GM23338 (cell line): ENCODE measurements at regions not wholly inside any gene's neighbourhood (a gene's known extent, or its start where the extent isn't known, plus 50 kb on each side); places are given as distances from the start of the nearest gene placed in this dataset.

Experiments
- ATAC-seq: fragments of 200-7000 bp; cut with Tn5 transposase; 3 replicates; pipeline ENCODE4 v1.9.1; 2020
- DNase-seq: peaks from one replicate; pipeline ENCODE4 v3.0.0-alpha.2; 2015; ENCODE audit warnings: low spot score
- H2AFZ ChIP-seq: fragments of 200-600 bp; sonication (generic); 2 replicates; pipeline ENCODE4 v1.8.0; 2016; ENCODE audit warnings: antibody characterized with exemption, mild to moderate bottlenecking, moderate library complexity
- H3F3A ChIP-seq: fragments of 200-600 bp; sonication (generic); replicated peaks from 2 replicates; pipeline ENCODE4 v1.8.0; 2017; ENCODE audit warnings: antibody characterized with exemption, mixed run types, low read depth
- H3K27ac ChIP-seq: fragments of 200-600 bp; sonication (generic); 2 replicates; pipeline ENCODE4 v1.6.1; 2016; ENCODE audit warnings: low read depth
- H3K27me3 ChIP-seq: fragments of 200-600 bp; sonication (generic); 2 replicates; pipeline ENCODE4 v1.8.0; 2016; ENCODE audit warnings: mild to moderate bottlenecking, mixed run types, moderate library complexity; ENCODE audit not compliant: insufficient read depth
- H3K36me3 ChIP-seq: fragments of 200-600 bp; sonication (generic); 2 replicates; pipeline ENCODE4 v1.8.0; 2016; ENCODE audit warnings: mild to moderate bottlenecking; ENCODE audit not compliant: insufficient read depth
- H3K4me1 ChIP-seq: fragments of 200-600 bp; sonication (generic); 2 replicates; pipeline ENCODE4 v1.8.0; 2016; ENCODE audit warnings: mild to moderate bottlenecking, moderate library complexity; ENCODE audit not compliant: insufficient read depth
- H3K4me2 ChIP-seq: fragments of 200-600 bp; sonication (generic); 2 replicates; pipeline ENCODE4 v1.7.1; 2017; ENCODE audit warnings: mixed run types
- H3K4me3 ChIP-seq: fragments of 200-600 bp; sonication (generic); 2 replicates; pipeline ENCODE4 v1.6.1; 2016; ENCODE audit warnings: mixed run types
- H3K79me2 ChIP-seq: fragments of 200-600 bp; sonication (generic); replicated peaks from 2 replicates; pipeline ENCODE4 v1.8.0; 2017; ENCODE audit warnings: mild to moderate bottlenecking; ENCODE audit not compliant: insufficient read depth
- H3K9me2 ChIP-seq: fragments of 200-600 bp; sonication (generic); 2 replicates; pipeline ENCODE4 v1.8.0; 2017; ENCODE audit not compliant: insufficient read depth
- H4K20me1 ChIP-seq: fragments of 200-600 bp; sonication (generic); replicated peaks from 2 replicates; pipeline ENCODE4 v1.8.0; 2017; ENCODE audit warnings: mild to moderate bottlenecking; ENCODE audit not compliant: insufficient read depth
- H3K27ac Mint-ChIP-seq: 2 replicates; pipeline ENCODE4 v1.8.0; 2020; ENCODE audit warnings: inconsistent platforms, mild to moderate bottlenecking, moderate library complexity, mixed read lengths
- H3K27me3 Mint-ChIP-seq: 3 replicates; pipeline ENCODE4 v1.8.0; 2022; ENCODE audit warnings: low read depth, mild to moderate bottlenecking, moderate library complexity, mixed read lengths, inconsistent platforms; ENCODE audit not compliant: insufficient read depth, poor library complexity
- H3K36me3 Mint-ChIP-seq: 3 replicates; pipeline ENCODE4 v1.8.0; 2021; ENCODE audit warnings: low read depth, mild to moderate bottlenecking, inconsistent platforms, moderate library complexity, mixed read lengths
- H3K4me1 Mint-ChIP-seq: 3 replicates; pipeline ENCODE4 v1.8.0; 2020; ENCODE audit warnings: mild to moderate bottlenecking, inconsistent platforms, mixed read lengths
- H3K4me3 Mint-ChIP-seq: 3 replicates; pipeline ENCODE4 v1.8.0; 2021; ENCODE audit warnings: moderate library complexity, mild to moderate bottlenecking, inconsistent platforms, mixed read lengths
- H3K9me3 Mint-ChIP-seq: 3 replicates; pipeline ENCODE4 v1.8.0; 2020; ENCODE audit warnings: moderate library complexity, mild to moderate bottlenecking, inconsistent platforms, mixed read lengths
- CREB1 ChIP-seq: fragments of 250-450 bp; sonication (Bioruptor Pico); IDR thresholded peaks from 2 replicates; pipeline ENCODE4 v1.5.0; 2020; ENCODE audit warnings: low read depth, mild to moderate bottlenecking, moderate library complexity
- EZH2 ChIP-seq: fragments of 200-600 bp; sonication (generic); IDR thresholded peaks from one replicate; pipeline ENCODE4 v1.8.0; 2017; ENCODE audit warnings: antibody characterized with exemption, mild to moderate bottlenecking, low read depth; ENCODE audit not compliant: unreplicated experiment
- EZH2phosphoT487 ChIP-seq: fragments of 200-600 bp; sonication (generic); IDR thresholded peaks from one replicate; pipeline ENCODE4 v1.8.1; 2018; ENCODE audit warnings: antibody characterized with exemption; ENCODE audit not compliant: unreplicated experiment
- JUNB ChIP-seq: IDR thresholded peaks from one replicate; pipeline ENCODE4 v1.6.1; 2016; ENCODE audit warnings: antibody characterized with exemption; ENCODE audit not compliant: unreplicated experiment
- NANOG ChIP-seq: IDR thresholded peaks from 2 replicates; pipeline ENCODE4 v1.6.1; 2016; ENCODE audit warnings: antibody characterized with exemption, borderline replicate concordance
- POLR2AphosphoS5 ChIP-seq: IDR thresholded peaks from 2 replicates; pipeline ENCODE4 v1.6.1; 2016; ENCODE audit warnings: antibody characterized with exemption, low read depth
- STAT1 ChIP-seq: IDR thresholded peaks from one replicate; pipeline ENCODE4 v1.6.1; 2016; ENCODE audit warnings: antibody characterized with exemption; ENCODE audit not compliant: unreplicated experiment
- ZNF331 ChIP-seq: fragments of 250-450 bp; sonication (Bioruptor Pico); IDR thresholded peaks from 2 replicates; pipeline ENCODE4 v1.5.0; 2020; ENCODE audit warnings: low read depth, mild to moderate bottlenecking, moderate library complexity
- TF ChIP-seq, protein P1 (sequence below): fragments of 250-450 bp; sonication (Bioruptor Pico); IDR thresholded peaks from 2 replicates; pipeline ENCODE4 v1.5.0; 2020; ENCODE audit warnings: mild to moderate bottlenecking, moderate library complexity
- TF ChIP-seq, protein P2 (sequence below): IDR thresholded peaks from one replicate; pipeline ENCODE4 v1.6.1; 2018; ENCODE audit warnings: antibody characterized with exemption; ENCODE audit not compliant: unreplicated experiment
- TF ChIP-seq, protein P3 (sequence below), 2 experiments: fragments of 200-600 bp in 1 of 2; sonication (generic) in 1 of 2; conservative IDR thresholded peaks; 2 replicates each; pipeline versions ENCODE4 v1.5.1 to v1.6.1; 2016 to 2017; ENCODE audit warnings: antibody characterized with exemption in 2 of 2, low read depth in 2 of 2, mild to moderate bottlenecking in 2 of 2, moderate library complexity in 1 of 2
- TF ChIP-seq, protein P4 (sequence below): IDR thresholded peaks from 2 replicates; pipeline ENCODE4 v1.6.1; 2016; ENCODE audit warnings: antibody characterized with exemption

DNA sequence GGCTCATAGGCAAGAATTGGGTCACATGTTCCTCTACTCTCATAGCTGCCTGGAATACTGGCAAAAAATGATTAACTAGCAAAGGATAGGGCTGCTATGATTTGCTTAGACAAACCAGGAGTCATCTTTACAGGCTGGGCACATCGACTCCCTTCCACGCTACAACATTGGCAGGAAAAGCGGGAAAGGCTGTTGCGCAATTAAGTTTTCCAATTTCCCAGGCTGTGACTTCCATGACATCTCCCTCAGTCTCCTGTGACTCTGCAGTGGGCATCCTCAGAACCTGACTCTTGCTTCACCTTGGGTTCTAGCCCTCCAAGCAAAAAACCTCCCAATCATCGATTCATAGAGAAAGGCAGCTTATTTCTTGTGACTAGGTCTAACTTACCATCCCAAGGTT, 184.5 kb upstream of the E2F7 start (continued):
- no peak for TF ChIP-seq EZH2phosphoT487
- TF ChIP-seq, protein P1, sequence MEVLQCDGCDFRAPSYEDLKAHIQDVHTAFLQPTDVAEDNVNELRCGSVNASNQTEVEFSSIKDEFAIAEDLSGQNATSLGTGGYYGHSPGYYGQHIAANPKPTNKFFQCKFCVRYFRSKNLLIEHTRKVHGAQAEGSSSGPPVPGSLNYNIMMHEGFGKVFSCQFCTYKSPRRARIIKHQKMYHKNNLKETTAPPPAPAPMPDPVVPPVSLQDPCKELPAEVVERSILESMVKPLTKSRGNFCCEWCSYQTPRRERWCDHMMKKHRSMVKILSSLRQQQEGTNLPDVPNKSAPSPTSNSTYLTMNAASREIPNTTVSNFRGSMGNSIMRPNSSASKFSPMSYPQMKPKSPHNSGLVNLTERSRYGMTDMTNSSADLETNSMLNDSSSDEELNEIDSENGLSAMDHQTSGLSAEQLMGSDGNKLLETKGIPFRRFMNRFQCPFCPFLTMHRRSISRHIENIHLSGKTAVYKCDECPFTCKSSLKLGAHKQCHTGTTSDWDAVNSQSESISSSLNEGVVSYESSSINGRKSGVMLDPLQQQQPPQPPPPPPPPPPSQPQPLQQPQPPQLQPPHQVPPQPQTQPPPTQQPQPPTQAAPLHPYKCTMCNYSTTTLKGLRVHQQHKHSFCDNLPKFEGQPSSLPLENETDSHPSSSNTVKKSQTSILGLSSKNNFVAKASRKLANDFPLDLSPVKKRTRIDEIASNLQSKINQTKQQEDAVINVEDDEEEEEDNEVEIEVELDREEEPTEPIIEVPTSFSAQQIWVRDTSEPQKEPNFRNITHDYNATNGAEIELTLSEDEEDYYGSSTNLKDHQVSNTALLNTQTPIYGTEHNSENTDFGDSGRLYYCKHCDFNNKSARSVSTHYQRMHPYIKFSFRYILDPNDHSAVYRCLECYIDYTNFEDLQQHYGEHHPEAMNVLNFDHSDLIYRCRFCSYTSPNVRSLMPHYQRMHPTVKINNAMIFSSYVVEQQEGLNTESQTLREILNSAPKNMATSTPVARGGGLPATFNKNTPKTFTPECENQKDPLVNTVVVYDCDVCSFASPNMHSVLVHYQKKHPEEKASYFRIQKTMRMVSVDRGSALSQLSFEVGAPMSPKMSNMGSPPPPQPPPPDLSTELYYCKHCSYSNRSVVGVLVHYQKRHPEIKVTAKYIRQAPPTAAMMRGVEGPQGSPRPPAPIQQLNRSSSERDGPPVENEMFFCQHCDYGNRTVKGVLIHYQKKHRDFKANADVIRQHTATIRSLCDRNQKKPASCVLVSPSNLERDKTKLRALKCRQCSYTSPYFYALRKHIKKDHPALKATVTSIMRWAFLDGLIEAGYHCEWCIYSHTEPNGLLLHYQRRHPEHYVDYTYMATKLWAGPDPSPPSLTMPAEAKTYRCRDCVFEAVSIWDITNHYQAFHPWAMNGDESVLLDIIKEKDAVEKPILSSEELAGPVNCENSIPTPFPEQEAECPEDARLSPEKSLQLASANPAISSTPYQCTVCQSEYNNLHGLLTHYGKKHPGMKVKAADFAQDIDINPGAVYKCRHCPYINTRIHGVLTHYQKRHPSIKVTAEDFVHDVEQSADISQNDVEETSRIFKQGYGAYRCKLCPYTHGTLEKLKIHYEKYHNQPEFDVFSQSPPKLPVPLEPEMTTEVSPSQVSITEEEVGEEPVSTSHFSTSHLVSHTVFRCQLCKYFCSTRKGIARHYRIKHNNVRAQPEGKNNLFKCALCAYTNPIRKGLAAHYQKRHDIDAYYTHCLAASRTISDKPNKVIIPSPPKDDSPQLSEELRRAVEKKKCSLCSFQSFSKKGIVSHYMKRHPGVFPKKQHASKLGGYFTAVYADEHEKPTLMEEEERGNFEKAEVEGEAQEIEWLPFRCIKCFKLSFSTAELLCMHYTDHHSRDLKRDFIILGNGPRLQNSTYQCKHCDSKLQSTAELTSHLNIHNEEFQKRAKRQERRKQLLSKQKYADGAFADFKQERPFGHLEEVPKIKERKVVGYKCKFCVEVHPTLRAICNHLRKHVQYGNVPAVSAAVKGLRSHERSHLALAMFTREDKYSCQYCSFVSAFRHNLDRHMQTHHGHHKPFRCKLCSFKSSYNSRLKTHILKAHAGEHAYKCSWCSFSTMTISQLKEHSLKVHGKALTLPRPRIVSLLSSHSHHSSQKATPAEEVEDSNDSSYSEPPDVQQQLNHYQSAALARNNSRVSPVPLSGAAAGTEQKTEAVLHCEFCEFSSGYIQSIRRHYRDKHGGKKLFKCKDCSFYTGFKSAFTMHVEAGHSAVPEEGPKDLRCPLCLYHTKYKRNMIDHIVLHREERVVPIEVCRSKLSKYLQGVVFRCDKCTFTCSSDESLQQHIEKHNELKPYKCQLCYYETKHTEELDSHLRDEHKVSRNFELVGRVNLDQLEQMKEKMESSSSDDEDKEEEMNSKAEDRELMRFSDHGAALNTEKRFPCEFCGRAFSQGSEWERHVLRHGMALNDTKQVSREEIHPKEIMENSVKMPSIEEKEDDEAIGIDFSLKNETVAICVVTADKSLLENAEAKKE (CRISPR knock-in tag): no peak
- TF ChIP-seq POLR2AphosphoS5: no peak
- no peak for TF ChIP-seq JUNB
- TF ChIP-seq STAT1: no peak

DNA sequence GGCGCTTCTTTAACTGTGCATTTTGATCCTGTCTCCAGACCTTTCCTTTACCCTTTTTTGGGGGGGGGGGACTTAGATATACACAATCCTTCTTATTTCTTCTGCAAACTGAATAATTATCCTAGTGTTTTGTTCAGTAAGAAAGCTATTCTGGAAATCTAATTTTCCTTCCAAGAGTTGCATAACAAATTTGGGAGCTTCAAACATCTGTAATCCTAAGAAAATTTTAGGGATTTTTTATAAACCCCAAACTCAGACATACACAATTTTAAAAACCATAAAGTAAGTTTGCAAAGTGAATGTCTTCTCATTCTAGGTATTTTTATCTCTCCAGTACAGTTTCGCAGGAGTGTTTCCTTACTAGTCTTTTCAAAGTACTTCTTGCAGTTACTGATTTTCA, 182.7 kb upstream of the E2F7 start:
- Histone ChIP-seq H3K36me3 (no peaks in the 10 kb centered on the region), H3K4me2 (no peak overlapping the region), H3K4me1 (no peaks in the 10 kb centered on the region), H3F3A (no peaks in the 10 kb centered on the region), H2AFZ (peak overlapping the region; percentile 70), H3K27ac (no peak overlapping the region), H4K20me1 (no peaks in the 10 kb centered on the region), H3K27me3 (no peaks in the 10 kb centered on the region), H3K4me3 (no peak overlapping the region), H3K9me2 (0 out of 2 replicates have a peak, but pooled peaks cover 2% of the 10 kb centered on the region), H3K79me2 (no peaks in the 10 kb centered on the region)
- Mint-ChIP-seq H3K9me3 (no peaks in the 10 kb centered on the region), H3K27me3 (peaks cover 2% of the 10 kb centered on the region), H3K27ac (no peak overlapping the region), H3K4me1 (no peaks in the 10 kb centered on the region), H3K36me3 (no peaks in the 10 kb centered on the region), H3K4me3 (no peak overlapping the region)
- ATAC-seq: no peak
- DNase-seq: no peak
- no peak for TF ChIP-seq EZH2
- no peak for TF ChIP-seq STAT1
- TF ChIP-seq, protein P2, sequence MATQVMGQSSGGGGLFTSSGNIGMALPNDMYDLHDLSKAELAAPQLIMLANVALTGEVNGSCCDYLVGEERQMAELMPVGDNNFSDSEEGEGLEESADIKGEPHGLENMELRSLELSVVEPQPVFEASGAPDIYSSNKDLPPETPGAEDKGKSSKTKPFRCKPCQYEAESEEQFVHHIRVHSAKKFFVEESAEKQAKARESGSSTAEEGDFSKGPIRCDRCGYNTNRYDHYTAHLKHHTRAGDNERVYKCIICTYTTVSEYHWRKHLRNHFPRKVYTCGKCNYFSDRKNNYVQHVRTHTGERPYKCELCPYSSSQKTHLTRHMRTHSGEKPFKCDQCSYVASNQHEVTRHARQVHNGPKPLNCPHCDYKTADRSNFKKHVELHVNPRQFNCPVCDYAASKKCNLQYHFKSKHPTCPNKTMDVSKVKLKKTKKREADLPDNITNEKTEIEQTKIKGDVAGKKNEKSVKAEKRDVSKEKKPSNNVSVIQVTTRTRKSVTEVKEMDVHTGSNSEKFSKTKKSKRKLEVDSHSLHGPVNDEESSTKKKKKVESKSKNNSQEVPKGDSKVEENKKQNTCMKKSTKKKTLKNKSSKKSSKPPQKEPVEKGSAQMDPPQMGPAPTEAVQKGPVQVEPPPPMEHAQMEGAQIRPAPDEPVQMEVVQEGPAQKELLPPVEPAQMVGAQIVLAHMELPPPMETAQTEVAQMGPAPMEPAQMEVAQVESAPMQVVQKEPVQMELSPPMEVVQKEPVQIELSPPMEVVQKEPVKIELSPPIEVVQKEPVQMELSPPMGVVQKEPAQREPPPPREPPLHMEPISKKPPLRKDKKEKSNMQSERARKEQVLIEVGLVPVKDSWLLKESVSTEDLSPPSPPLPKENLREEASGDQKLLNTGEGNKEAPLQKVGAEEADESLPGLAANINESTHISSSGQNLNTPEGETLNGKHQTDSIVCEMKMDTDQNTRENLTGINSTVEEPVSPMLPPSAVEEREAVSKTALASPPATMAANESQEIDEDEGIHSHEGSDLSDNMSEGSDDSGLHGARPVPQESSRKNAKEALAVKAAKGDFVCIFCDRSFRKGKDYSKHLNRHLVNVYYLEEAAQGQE: no peak
- TF ChIP-seq NANOG: no peak
- TF ChIP-seq POLR2AphosphoS5: no peak
- TF ChIP-seq, protein P3, sequence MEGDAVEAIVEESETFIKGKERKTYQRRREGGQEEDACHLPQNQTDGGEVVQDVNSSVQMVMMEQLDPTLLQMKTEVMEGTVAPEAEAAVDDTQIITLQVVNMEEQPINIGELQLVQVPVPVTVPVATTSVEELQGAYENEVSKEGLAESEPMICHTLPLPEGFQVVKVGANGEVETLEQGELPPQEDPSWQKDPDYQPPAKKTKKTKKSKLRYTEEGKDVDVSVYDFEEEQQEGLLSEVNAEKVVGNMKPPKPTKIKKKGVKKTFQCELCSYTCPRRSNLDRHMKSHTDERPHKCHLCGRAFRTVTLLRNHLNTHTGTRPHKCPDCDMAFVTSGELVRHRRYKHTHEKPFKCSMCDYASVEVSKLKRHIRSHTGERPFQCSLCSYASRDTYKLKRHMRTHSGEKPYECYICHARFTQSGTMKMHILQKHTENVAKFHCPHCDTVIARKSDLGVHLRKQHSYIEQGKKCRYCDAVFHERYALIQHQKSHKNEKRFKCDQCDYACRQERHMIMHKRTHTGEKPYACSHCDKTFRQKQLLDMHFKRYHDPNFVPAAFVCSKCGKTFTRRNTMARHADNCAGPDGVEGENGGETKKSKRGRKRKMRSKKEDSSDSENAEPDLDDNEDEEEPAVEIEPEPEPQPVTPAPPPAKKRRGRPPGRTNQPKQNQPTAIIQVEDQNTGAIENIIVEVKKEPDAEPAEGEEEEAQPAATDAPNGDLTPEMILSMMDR (conservative IDR thresholded peaks at IDR 0.05; ENCODE audit: low read depth in 2 of 2): no peak
- no peak for TF ChIP-seq EZH2phosphoT487
- TF ChIP-seq ZNF331 (CRISPR knock-in tag): no peak
- no peak for TF ChIP-seq CREB1 (CRISPR knock-in tag)
- TF ChIP-seq, protein P4, sequence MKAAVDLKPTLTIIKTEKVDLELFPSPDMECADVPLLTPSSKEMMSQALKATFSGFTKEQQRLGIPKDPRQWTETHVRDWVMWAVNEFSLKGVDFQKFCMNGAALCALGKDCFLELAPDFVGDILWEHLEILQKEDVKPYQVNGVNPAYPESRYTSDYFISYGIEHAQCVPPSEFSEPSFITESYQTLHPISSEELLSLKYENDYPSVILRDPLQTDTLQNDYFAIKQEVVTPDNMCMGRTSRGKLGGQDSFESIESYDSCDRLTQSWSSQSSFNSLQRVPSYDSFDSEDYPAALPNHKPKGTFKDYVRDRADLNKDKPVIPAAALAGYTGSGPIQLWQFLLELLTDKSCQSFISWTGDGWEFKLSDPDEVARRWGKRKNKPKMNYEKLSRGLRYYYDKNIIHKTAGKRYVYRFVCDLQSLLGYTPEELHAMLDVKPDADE: no peak
- no peak for TF ChIP-seq JUNB
